ENCODE measurements at regions not wholly inside any gene's neighbourhood (a gene's known extent, or its start where the extent isn't known, plus 50 kb on each side); places are given as distances from the start of the nearest gene placed in this dataset.

DNA sequence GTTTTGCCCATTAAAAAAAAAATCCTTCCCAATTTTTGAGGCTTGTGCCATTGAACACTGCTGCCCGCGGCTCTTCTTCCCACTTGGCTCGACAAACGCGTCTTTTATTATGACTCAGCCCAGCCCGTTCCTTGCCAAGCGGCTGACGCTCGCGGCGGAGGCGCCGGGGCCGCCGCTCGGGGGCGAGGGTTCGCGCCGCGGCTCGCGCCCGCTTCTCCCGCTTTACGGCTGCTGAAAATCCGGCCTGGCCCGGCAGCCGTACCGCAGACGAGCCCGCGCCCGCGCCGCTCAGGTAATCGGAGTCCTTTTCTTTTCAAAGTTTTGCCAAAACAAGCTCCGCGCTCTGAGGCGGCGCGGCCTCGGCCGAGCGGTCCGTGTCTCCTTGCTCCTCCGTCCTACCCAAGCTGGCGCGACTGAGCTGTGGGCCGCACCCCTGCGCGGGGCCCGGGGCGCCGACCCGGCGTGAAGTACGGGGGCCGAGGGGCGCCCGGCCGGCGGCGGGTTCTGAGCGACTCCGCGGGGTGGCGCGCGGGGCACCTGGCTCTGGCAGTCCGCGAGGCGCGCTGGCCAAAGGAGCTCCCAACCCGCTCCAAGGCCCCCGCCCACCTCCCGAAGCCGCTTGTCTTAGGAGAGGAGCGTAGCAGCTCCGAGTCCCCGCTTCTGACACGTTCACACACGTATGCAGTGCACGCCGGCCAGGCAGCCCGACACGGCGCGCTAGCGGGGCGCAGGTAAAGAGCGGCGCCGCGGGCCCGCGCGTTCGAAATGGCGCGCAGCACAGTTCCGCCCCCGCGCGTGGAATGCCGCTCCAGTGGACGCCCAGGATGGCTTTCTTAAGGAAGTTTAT, 418.2 kb upstream of the NAALADL2 start (continued):
- TF ChIP-seq, protein P1, sequence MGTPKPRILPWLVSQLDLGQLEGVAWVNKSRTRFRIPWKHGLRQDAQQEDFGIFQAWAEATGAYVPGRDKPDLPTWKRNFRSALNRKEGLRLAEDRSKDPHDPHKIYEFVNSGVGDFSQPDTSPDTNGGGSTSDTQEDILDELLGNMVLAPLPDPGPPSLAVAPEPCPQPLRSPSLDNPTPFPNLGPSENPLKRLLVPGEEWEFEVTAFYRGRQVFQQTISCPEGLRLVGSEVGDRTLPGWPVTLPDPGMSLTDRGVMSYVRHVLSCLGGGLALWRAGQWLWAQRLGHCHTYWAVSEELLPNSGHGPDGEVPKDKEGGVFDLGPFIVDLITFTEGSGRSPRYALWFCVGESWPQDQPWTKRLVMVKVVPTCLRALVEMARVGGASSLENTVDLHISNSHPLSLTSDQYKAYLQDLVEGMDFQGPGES (IDR thresholded peaks at IDR 0.05; ENCODE audit: low read depth, low read length) = no peak
- TF ChIP-seq RXRA (IDR thresholded peaks at IDR 0.05; ENCODE audit: borderline replicate concordance, low read depth) = no peak
- TF ChIP-seq FOXJ3 (CRISPR knock-in tag; IDR thresholded peaks at IDR 0.05) = no peak

DNA sequence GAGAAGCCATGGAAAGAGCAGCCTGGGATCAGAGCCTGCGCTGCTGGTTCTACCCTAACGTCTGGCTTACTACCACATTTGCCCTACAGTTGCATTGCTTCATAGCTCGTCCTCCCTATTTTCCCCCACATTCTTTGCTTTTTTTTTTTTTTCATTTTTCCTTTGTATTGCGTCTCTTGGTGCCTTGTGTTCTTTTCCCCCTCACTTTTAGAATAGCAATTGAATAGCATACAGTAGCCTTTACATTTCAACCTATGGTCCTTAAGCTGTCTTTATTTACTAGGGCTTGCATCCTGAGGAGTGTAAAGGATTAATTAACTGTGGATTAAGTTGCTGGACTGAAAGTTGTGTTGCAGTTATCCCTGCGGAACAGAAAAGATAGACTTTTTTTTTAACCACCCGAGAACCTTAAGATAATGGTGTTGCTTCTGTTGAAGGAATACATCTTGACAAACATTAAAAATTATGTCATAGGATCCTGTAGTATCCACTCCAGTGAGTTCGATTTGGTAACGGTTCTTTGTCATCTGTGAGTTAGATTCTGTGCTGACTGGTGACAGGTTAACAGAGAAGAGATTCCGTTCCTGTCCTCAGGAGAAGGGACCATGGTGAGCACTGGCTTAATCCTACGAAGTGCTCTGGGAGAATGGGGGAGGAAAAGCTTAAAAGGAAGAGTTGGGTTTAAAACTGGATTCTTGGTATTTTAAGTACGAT, 417.4 kb upstream of the NAALADL2 start:
- H3F3A ChIP-seq (replicated peaks; ENCODE audit: insufficient read depth) = peaks cover 31% of the 10 kb centered on the region
- H3K9me3 ChIP-seq = no peaks in the 10 kb centered on the region
- ChIA-PET POLR2A (interaction anchor here (1.2 kb wide), 1 partner anchor 194 kb away, joined by 3 read pairs; no protein-coding TSS in a partner anchor), CTCF (interaction anchor here (1.1 to 1.8 kb wide), 6 partner anchors 11 to 685 kb away, joined by 3 to 6 read pairs (median 4); no protein-coding TSS in a partner anchor)
- peaks cover 30% of the 10 kb centered on the region for H3K79me2 ChIP-seq (ENCODE audit: insufficient read depth)
- peak overlapping the region; percentile 84 to 98 for H3K27ac ChIP-seq (ENCODE audit: low read depth in 2 of 2, low read length in 1 of 2)
- no peaks in the 10 kb centered on the region for H3K36me3 ChIP-seq (replicated peaks in 1 of 2; ENCODE audit: control insufficient read depth in 1 of 2, insufficient read depth in 2 of 2, low read length in 1 of 2)
- TF ChIP-seq CHD2 (IDR thresholded peaks at IDR 0.05; ENCODE audit: low read length, partially characterized antibody) = no peak
- TF ChIP-seq RAD21 (IDR thresholded peaks at IDR 0.05; ENCODE audit: low read length) = 0 out of 2 replicates have a peak, but pooled peaks have one; percentile 7
- peak overlapping the region; percentile 85 for H3K4me2 ChIP-seq
- H3K9ac ChIP-seq = peak overlapping the region; percentile 91
- H2AFZ ChIP-seq (ENCODE audit: low read depth) = peak overlapping the region; percentile 91
- DNase-seq = no peak
- peak overlapping the region; percentile 76 to 82 for H3K4me3 ChIP-seq (ENCODE audit: low read depth in 2 of 2, low read length in 1 of 2)
- no peaks in the 10 kb centered on the region for H4K20me1 ChIP-seq (ENCODE audit: insufficient read depth)
- 42% methylated on average over 11 of the region's 11 CpGs for WGBS (ENCODE audit: low lambda C conversion rate)
- H3K4me1 ChIP-seq (ENCODE audit: control insufficient read depth in 1 of 2, insufficient read depth in 2 of 2, low read depth in 1 of 2, low read length in 1 of 2) = peaks cover 3 to 7% of the 10 kb centered on the region in 2 experiments; a peak in 3 of 4 replicates
- H3K27me3 ChIP-seq (ENCODE audit: insufficient read depth) = no peaks in the 10 kb centered on the region
- no peaks in the 10 kb centered on the region for H3K9me2 ChIP-seq

DNA sequence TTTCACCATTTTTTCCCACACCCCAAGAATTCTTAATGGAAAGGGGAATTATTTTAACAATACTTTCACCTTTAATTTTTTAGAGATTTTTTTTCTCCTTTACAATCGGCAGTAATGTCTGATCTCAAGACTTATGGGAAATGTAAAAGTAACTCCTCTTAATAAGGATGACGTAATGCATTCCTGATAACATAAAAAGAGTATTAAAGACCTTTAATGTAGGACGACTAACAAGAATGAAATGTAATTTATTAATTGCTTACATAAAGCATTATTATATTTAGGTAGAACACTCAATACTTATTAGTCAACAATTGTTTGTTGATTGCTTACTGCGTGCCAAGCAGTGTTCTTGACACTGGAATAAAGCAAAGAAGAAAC, 416.8 kb upstream of the NAALADL2 start:
- H3K4me2 ChIP-seq = peak overlapping the region; percentile 85
- H3K36me3 ChIP-seq (replicated peaks in 1 of 2; ENCODE audit: control insufficient read depth in 1 of 2, insufficient read depth in 2 of 2, low read length in 1 of 2) = no peaks in the 10 kb centered on the region
- H3K9me3 ChIP-seq = no peaks in the 10 kb centered on the region
- no peak for DNase-seq
- H3K79me2 ChIP-seq (ENCODE audit: insufficient read depth) = peaks cover 35% of the 10 kb centered on the region
- ChIA-PET POLR2A (no interaction called here), CTCF (interaction anchor here (1.2 to 1.7 kb wide), 2 partner anchors 11 to 37 kb away, joined by 3 to 5 read pairs; no protein-coding TSS in a partner anchor)
- H3K9ac ChIP-seq = peak overlapping the region; percentile 91
- H2AFZ ChIP-seq (ENCODE audit: low read depth) = peak overlapping the region; percentile 91; the same call in 1 of the 2 replicates
- H4K20me1 ChIP-seq (ENCODE audit: insufficient read depth) = no peaks in the 10 kb centered on the region
- H3K27me3 ChIP-seq (ENCODE audit: insufficient read depth) = no peaks in the 10 kb centered on the region
- H3K9me2 ChIP-seq = no peaks in the 10 kb centered on the region
- peaks cover 31% of the 10 kb centered on the region for H3F3A ChIP-seq (replicated peaks; ENCODE audit: insufficient read depth)
- H3K4me3 ChIP-seq (ENCODE audit: low read depth in 2 of 2, low read length in 1 of 2) = peak overlapping the region; percentile 76 to 82; a peak in 2 of 4 replicates
- WGBS (ENCODE audit: low lambda C conversion rate) = 85% methylated on average over 4 of the region's 4 CpGs
- H3K27ac ChIP-seq (ENCODE audit: low read depth in 2 of 2, low read length in 1 of 2) = peak overlapping the region; percentile 84 to 98; a peak in 3 of 4 replicates
- H3K4me1 ChIP-seq (ENCODE audit: control insufficient read depth in 1 of 2, insufficient read depth in 2 of 2, low read depth in 1 of 2, low read length in 1 of 2) = peaks cover 3 to 7% of the 10 kb centered on the region in 2 experiments; a peak in 3 of 4 replicates
- TF ChIP-seq NRF1 (IDR thresholded peaks at IDR 0.05; ENCODE audit: low read depth, low read length) = no peak
- TF ChIP-seq, protein P2, sequence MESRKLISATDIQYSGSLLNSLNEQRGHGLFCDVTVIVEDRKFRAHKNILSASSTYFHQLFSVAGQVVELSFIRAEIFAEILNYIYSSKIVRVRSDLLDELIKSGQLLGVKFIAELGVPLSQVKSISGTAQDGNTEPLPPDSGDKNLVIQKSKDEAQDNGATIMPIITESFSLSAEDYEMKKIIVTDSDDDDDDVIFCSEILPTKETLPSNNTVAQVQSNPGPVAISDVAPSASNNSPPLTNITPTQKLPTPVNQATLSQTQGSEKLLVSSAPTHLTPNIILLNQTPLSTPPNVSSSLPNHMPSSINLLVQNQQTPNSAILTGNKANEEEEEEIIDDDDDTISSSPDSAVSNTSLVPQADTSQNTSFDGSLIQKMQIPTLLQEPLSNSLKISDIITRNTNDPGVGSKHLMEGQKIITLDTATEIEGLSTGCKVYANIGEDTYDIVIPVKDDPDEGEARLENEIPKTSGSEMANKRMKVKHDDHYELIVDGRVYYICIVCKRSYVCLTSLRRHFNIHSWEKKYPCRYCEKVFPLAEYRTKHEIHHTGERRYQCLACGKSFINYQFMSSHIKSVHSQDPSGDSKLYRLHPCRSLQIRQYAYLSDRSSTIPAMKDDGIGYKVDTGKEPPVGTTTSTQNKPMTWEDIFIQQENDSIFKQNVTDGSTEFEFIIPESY (IDR thresholded peaks at IDR 0.05; ENCODE audit: borderline replicate concordance, low read depth) = no peak
- TF ChIP-seq, protein P3, sequence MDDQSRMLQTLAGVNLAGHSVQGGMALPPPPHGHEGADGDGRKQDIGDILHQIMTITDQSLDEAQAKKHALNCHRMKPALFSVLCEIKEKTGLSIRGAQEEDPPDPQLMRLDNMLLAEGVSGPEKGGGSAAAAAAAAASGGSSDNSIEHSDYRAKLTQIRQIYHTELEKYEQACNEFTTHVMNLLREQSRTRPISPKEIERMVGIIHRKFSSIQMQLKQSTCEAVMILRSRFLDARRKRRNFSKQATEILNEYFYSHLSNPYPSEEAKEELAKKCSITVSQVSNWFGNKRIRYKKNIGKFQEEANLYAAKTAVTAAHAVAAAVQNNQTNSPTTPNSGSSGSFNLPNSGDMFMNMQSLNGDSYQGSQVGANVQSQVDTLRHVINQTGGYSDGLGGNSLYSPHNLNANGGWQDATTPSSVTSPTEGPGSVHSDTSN (IDR thresholded peaks at IDR 0.05) = no peak
- no peak for TF ChIP-seq TEAD4 (IDR thresholded peaks at IDR 0.05; ENCODE audit: borderline replicate concordance, insufficient read depth)
- no peak for TF ChIP-seq RFX5 (IDR thresholded peaks at IDR 0.05; ENCODE audit: low read length)
- TF ChIP-seq, protein P4, sequence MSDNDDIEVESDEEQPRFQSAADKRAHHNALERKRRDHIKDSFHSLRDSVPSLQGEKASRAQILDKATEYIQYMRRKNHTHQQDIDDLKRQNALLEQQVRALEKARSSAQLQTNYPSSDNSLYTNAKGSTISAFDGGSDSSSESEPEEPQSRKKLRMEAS (IDR thresholded peaks at IDR 0.05; ENCODE audit: low read depth) = no peak
- TF ChIP-seq GABPA (IDR thresholded peaks at IDR 0.05; ENCODE audit: low read depth) = no peak
- TF ChIP-seq SMC3 (IDR thresholded peaks at IDR 0.05; ENCODE audit: low read depth, low read length) = no peak
- no peak for TF ChIP-seq EP300 (IDR thresholded peaks at IDR 0.05; ENCODE audit: borderline replicate concordance in 1 of 2, low read depth in 1 of 2, low read length in 1 of 2)
- TF ChIP-seq, protein P5, sequence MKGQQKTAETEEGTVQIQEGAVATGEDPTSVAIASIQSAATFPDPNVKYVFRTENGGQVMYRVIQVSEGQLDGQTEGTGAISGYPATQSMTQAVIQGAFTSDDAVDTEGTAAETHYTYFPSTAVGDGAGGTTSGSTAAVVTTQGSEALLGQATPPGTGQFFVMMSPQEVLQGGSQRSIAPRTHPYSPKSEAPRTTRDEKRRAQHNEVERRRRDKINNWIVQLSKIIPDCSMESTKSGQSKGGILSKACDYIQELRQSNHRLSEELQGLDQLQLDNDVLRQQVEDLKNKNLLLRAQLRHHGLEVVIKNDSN (IDR thresholded peaks at IDR 0.05; ENCODE audit: borderline replicate concordance, low read depth) = no peak
- no peak for TF ChIP-seq EZH2phosphoT487 (IDR thresholded peaks at IDR 0.05; ENCODE audit: borderline replicate concordance, low read depth)
- TF ChIP-seq RXRA (IDR thresholded peaks at IDR 0.05; ENCODE audit: borderline replicate concordance, low read depth) = no peak
